ENCODE measurements at regions not wholly inside any gene's neighbourhood (a gene's known extent, or its start where the extent isn't known, plus 50 kb on each side); places are given as distances from the start of the nearest gene placed in this dataset.

GRCh38 chr2:41954304-41955291 lies 93.2 kb upstream of the PKDCC start:
- intact Hi-C loops (cut with DNase I) = loop anchor here (5.0 kb wide), 1 partner anchor 82 kb away; no protein-coding TSS in a partner anchor

GRCh38 chr2:41955316-41956043 lies 92.3 kb upstream of the PKDCC start:
- DNase-seq (ENCODE audit: low spot score) = no peak
- intact Hi-C loops (cut with DNase I) = loop anchor here (5.0 kb wide), 1 partner anchor 83 kb away; no protein-coding TSS in a partner anchor

More at GRCh38 chr2:41954304-41955291, 93.2 kb upstream of the PKDCC start:
- no peak for DNase-seq (ENCODE audit: low spot score)

GRCh38 chr2:41957431-41957830 lies 90.4 kb upstream of the PKDCC start:
- DNase-seq (ENCODE audit: low spot score) = no peak
- intact Hi-C loops (cut with DNase I) = loop anchor here (5.0 kb wide), 1 partner anchor 85 kb away; no protein-coding TSS in a partner anchor

GRCh38 chr2:41958251-41958650 lies 89.6 kb upstream of the PKDCC start:
- intact Hi-C loops (cut with DNase I) = loop anchor here (5.0 kb wide), 1 partner anchor 86 kb away; no protein-coding TSS in a partner anchor
- no peak for DNase-seq (ENCODE audit: low spot score)

- intact Hi-C loops (cut with DNase I) = loop anchor here (5.0 kb wide), 1 partner anchor 86 kb away; no protein-coding TSS in a partner anchor
- no peak for DNase-seq (ENCODE audit: low spot score)
Observed at GRCh38 chr2:41958775-41959174, 89.0 kb upstream of the PKDCC start.

GRCh38 chr2:41959760-41960159 lies 88.1 kb upstream of the PKDCC start:
- intact Hi-C loops (cut with DNase I) = loop anchor here (5.0 kb wide), 1 partner anchor 87 kb away; no protein-coding TSS in a partner anchor
- DNase-seq (ENCODE audit: low spot score) = no peak

GRCh38 chr2:41962922-41963622 lies 84.7 kb upstream of the PKDCC start:
- DNase-seq (ENCODE audit: low spot score) = no peak
- intact Hi-C loops (cut with DNase I) = no loop called here

- intact Hi-C loops (cut with DNase I) = no loop called here
- DNase-seq (ENCODE audit: low spot score) = no peak
Observed at GRCh38 chr2:41963661-41964525, 83.9 kb upstream of the PKDCC start.

GRCh38 chr2:41965173-41965908 lies 82.5 kb upstream of the PKDCC start:
- intact Hi-C loops (cut with DNase I) = loop anchor here (5.0 kb wide), 1 partner anchor 82 kb away; the partner anchor contains the start of gene PKDCC
- no peak for DNase-seq (ENCODE audit: low spot score)

GRCh38 chr2:41965909-41966295 lies 81.9 kb upstream of the PKDCC start:
- intact Hi-C loops (cut with DNase I) = loop anchor here (1.0 to 5.0 kb wide), 2 partner anchors 34 to 81 kb away; partner anchors contain the start of gene PKDCC
- DNase-seq (ENCODE audit: low spot score) = no peak

GRCh38 chr2:41966431-41966893 lies 81.4 kb upstream of the PKDCC start:
- intact Hi-C loops (cut with DNase I) = loop anchor here (1.0 to 5.0 kb wide), 2 partner anchors 34 to 81 kb away; partner anchors contain the start of gene PKDCC
- peak; percentile 85 for DNase-seq (ENCODE audit: low spot score)

GRCh38 chr2:41966920-41967319 lies 80.9 kb upstream of the PKDCC start:
- intact Hi-C loops (cut with DNase I) = loop anchor here (1.0 to 5.0 kb wide), 2 partner anchors 35 to 80 kb away; partner anchors contain the start of gene PKDCC

GRCh38 chr2:41967476-41968181 lies 80.2 kb upstream of the PKDCC start:
- intact Hi-C loops (cut with DNase I) = loop anchor here (5.0 kb wide), 1 partner anchor 80 kb away; the partner anchor contains the start of gene PKDCC

More at GRCh38 chr2:41966920-41967319, 80.9 kb upstream of the PKDCC start:
- no peak for DNase-seq (ENCODE audit: low spot score)

GRCh38 chr2:41968182-41968578 lies 79.6 kb upstream of the PKDCC start:
- intact Hi-C loops (cut with DNase I) = loop anchor here (5.0 kb wide), 1 partner anchor 79 kb away; the partner anchor contains the start of gene PKDCC
- DNase-seq (ENCODE audit: low spot score) = no peak

More at GRCh38 chr2:41967476-41968181, 80.2 kb upstream of the PKDCC start:
- no peak for DNase-seq (ENCODE audit: low spot score)

- no peak for DNase-seq (ENCODE audit: low spot score)
- intact Hi-C loops (cut with DNase I) = no loop called here
Observed at GRCh38 chr2:41970988-41971660, 76.7 kb upstream of the PKDCC start.

- intact Hi-C loops (cut with DNase I) = no loop called here
- no peak for DNase-seq (ENCODE audit: low spot score)
Observed at GRCh38 chr2:41972179-41972578, 75.6 kb upstream of the PKDCC start.

Measured in cardiac septum (tissue), 1 donor.